Nephron progenitor cell (in vitro differentiated cells): ENCODE measurements at regions not wholly inside any gene's neighbourhood (a gene's known extent, or its start where the extent isn't known, plus 50 kb on each side); places are given as distances from the start of the nearest gene placed in this dataset.

Source experiments
- DNase-seq: peaks from one replicate; pipeline ENCODE4 v3.0.0; 2021
- H3K27ac Mint-ChIP-seq: 2 replicates; pipeline ENCODE4 v1.8.0; 2021; ENCODE audit warnings: mild to moderate bottlenecking, moderate library complexity, mixed read lengths
- H3K27me3 Mint-ChIP-seq: 2 replicates; pipeline ENCODE4 v1.8.0; 2021; ENCODE audit warnings: mild to moderate bottlenecking, low read depth, mixed read lengths; ENCODE audit not compliant: poor library complexity
- H3K36me3 Mint-ChIP-seq: 2 replicates; pipeline ENCODE4 v1.8.0; 2021; ENCODE audit warnings: low read depth, mixed read lengths
- H3K4me1 Mint-ChIP-seq: 2 replicates; pipeline ENCODE4 v1.8.0; 2021; ENCODE audit warnings: mixed read lengths
- H3K4me3 Mint-ChIP-seq: 2 replicates; pipeline ENCODE4 v1.8.0; 2021; ENCODE audit warnings: mild to moderate bottlenecking, moderate library complexity, mixed read lengths
- H3K9me3 Mint-ChIP-seq: 2 replicates; pipeline ENCODE4 v1.8.0; 2021; ENCODE audit warnings: mild to moderate bottlenecking, moderate library complexity, mixed read lengths
- CTCF ChIP-seq: fragments of 200-600 bp; sonication (generic); IDR thresholded peaks from 2 replicates; pipeline ENCODE4 v1.5.0; 2021; ENCODE audit warnings: antibody characterized with exemption

DNA sequence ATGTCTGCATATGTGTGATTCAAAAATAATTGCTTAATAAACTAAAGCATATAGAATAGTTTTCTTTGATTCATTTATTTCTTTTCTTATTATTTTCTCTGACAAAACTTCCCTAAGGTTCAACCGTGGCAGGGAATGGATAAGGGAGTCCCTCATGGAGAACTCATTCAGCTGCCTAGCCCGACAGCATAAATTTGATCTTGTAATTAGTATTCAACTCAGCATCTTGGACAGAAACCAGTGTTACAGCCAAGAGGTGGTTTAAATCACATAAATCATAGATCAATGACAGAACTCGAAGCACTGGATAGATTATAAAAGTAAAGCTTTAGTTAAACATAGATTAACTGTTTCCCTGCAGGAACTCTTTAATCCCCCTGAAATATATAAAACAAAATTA lies 174.3 kb upstream of the POU3F4 start:
- Mint-ChIP-seq H3K4me1 (no peaks in the 10 kb centered on the region), H3K9me3 (peaks cover 9% of the 10 kb centered on the region), H3K4me3 (no peak overlapping the region), H3K27ac (no peak overlapping the region), H3K27me3 (no peaks in the 10 kb centered on the region), H3K36me3 (no peaks in the 10 kb centered on the region)
- no peak for TF ChIP-seq CTCF
- DNase-seq: no peak

DNA sequence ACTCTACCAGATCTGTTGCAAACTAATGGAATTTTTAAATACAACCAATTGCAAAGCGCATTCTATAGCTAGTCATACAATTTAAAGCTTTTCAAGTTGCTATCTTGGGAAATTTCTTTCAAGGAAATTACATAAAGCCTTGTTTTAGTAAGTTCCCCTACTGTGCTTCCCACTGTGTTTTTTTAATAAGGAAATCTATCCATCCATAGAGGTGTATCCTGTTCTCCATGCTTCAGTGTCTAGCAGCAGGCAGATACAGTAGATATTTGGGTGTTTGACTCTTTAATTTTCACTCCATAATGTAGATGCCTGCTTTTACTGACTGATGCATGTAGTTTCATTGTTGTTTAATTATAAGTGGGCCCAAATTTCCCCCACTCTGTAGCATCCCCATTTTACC lies 171.6 kb upstream of the POU3F4 start:
- no peaks in the 10 kb centered on the region for H3K4me1 Mint-ChIP-seq
- peaks cover 14% of the 10 kb centered on the region for H3K9me3 Mint-ChIP-seq
- no peak overlapping the region for H3K4me3 Mint-ChIP-seq
- H3K27me3 Mint-ChIP-seq: no peaks in the 10 kb centered on the region
- no peak for TF ChIP-seq CTCF
- H3K27ac Mint-ChIP-seq: no peak overlapping the region
- no peaks in the 10 kb centered on the region for H3K36me3 Mint-ChIP-seq
- no peak for DNase-seq

GRCh38 chrX:83339724-83340123 lies 168.4 kb upstream of the POU3F4 start:
- Mint-ChIP-seq H3K36me3 (no peaks in the 10 kb centered on the region), H3K4me1 (no peaks in the 10 kb centered on the region), H3K4me3 (no peak overlapping the region), H3K27me3 (no peaks in the 10 kb centered on the region), H3K9me3 (peaks cover 12% of the 10 kb centered on the region), H3K27ac (no peak overlapping the region)
- TF ChIP-seq CTCF: no peak
- no peak for DNase-seq

GRCh38 chrX:83345298-83345697 lies 162.8 kb upstream of the POU3F4 start:
- H3K27me3 Mint-ChIP-seq: no peaks in the 10 kb centered on the region
- H3K36me3 Mint-ChIP-seq: no peaks in the 10 kb centered on the region
- no peak for TF ChIP-seq CTCF
- H3K4me3 Mint-ChIP-seq: no peak overlapping the region
- no peak overlapping the region for H3K27ac Mint-ChIP-seq
- no peaks in the 10 kb centered on the region for H3K4me1 Mint-ChIP-seq
- H3K9me3 Mint-ChIP-seq: peaks cover 10% of the 10 kb centered on the region
- DNase-seq: no peak
